ENCODE measurements at regions not wholly inside any gene's neighbourhood (a gene's known extent, or its start where the extent isn't known, plus 50 kb on each side); places are given as distances from the start of the nearest gene placed in this dataset.

GRCh38 chr1:70891051-70891843 is 156.4 kb downstream of the PTGER3 start:
- H2BK120ac ChIP-seq (replicated peaks; ENCODE audit: low read depth, low read length) = no peak overlapping the region
- H3K23me2 ChIP-seq (ENCODE audit: low read depth, low read length) = no peaks in the 10 kb centered on the region
- no peak overlapping the region for H2AK5ac ChIP-seq (ENCODE audit: low read depth, low read length)
- ChIA-PET POLR2A (ENCODE audit: partially characterized antibody) (no interaction called here), CTCF (ENCODE audit: partially characterized antibody) (interaction anchor here (0.8 to 1.6 kb wide), 4 partner anchors 15 to 139 kb away, joined by 3 to 4 read pairs (median 3); no protein-coding TSS in a partner anchor)
- H3K23ac ChIP-seq (ENCODE audit: insufficient read length) = no peak overlapping the region
- no peaks in the 10 kb centered on the region for H3K36me3 ChIP-seq (ENCODE audit: control insufficient read depth in 2 of 4, insufficient read depth in 4 of 4, low read length in 3 of 4)
- no peak overlapping the region for H2BK20ac ChIP-seq (ENCODE audit: low read length)
- H3K27me3 ChIP-seq (replicated peaks in 1 of 4; ENCODE audit: control insufficient read depth in 3 of 4, extremely low read depth in 1 of 4, insufficient read depth in 3 of 4, low read length in 3 of 4) = no peaks in the 10 kb centered on the region
- no peak overlapping the region for H2BK5ac ChIP-seq (ENCODE audit: low read depth, low read length)
- no peak for TF ChIP-seq YY1 (IDR thresholded peaks at IDR 0.05; ENCODE audit: low read depth, low read length)
- no peak for TF ChIP-seq CEBPB (IDR thresholded peaks at IDR 0.05; ENCODE audit: low read depth, low read length)
- TF ChIP-seq CHD1 (IDR thresholded peaks at IDR 0.05; ENCODE audit: low read depth, low read length) = no peak
- TF ChIP-seq EP300 (IDR thresholded peaks at IDR 0.05; ENCODE audit: borderline replicate concordance in 1 of 2, low read depth in 2 of 2, low read length in 2 of 2) = no peak
- TF ChIP-seq RAD21 (IDR thresholded peaks at IDR 0.05 in 1 of 2, conservative IDR thresholded peaks at IDR 0.05 in 1 of 2; ENCODE audit: low read depth in 2 of 2, low read length in 2 of 2) = no peak
- no peak for TF ChIP-seq ASH2L (IDR thresholded peaks at IDR 0.05; ENCODE audit: low read length)
- no peak for TF ChIP-seq TBP (IDR thresholded peaks at IDR 0.05; ENCODE audit: low read depth, low read length)
- no peak for TF ChIP-seq SP2 (IDR thresholded peaks at IDR 0.05; ENCODE audit: low read length)
- TF ChIP-seq RNF2 (IDR thresholded peaks at IDR 0.05; ENCODE audit: borderline replicate concordance, low read depth, low read length, missing control alignments, poor library complexity, severe bottlenecking) = no peak
- H3K4ac ChIP-seq (replicated peaks; ENCODE audit: insufficient read length, low read depth, low read length) = no peak overlapping the region
- H3K4me2 ChIP-seq (ENCODE audit: insufficient read depth in 1 of 2, low read depth in 2 of 2, low read length in 2 of 2) = no peak overlapping the region
- no peaks in the 10 kb centered on the region for H3K79me2 ChIP-seq (ENCODE audit: control insufficient read depth in 1 of 2, insufficient read depth in 2 of 2, low read length in 2 of 2)
- FAIRE-seq (no peak), DNase-seq (ENCODE audit: low read depth in 1 of 2, low spot score in 2 of 2) (no peak)
- H3K56ac ChIP-seq (replicated peaks; ENCODE audit: insufficient read length, low read depth, low read length) = no peak overlapping the region
- H3K14ac ChIP-seq (ENCODE audit: insufficient read length) = no peak overlapping the region
- H3K27ac ChIP-seq (ENCODE audit: low read depth, low read length) = no peak overlapping the region
- H4K8ac ChIP-seq (ENCODE audit: extremely low read depth, insufficient read depth, low read length) = no peak overlapping the region
- no peak overlapping the region for H2BK15ac ChIP-seq (ENCODE audit: low read length)
- H2AFZ ChIP-seq (ENCODE audit: low read length) = no peak overlapping the region
- no peak overlapping the region for H3K4me3 ChIP-seq (ENCODE audit: extremely low read depth in 1 of 4, insufficient read depth in 2 of 4, low read depth in 3 of 4, low read length in 4 of 4)
- no peaks in the 10 kb centered on the region for H3K79me1 ChIP-seq (ENCODE audit: low read depth, low read length)
- peaks cover 0 to 8% (median 0%) of the 10 kb centered on the region in 4 experiments; a peak in 2 of 7 replicates for H3K4me1 ChIP-seq (replicated peaks in 1 of 4; ENCODE audit: control insufficient read depth in 3 of 4, insufficient read depth in 4 of 4, low read length in 3 of 4)
- no peak overlapping the region for H4K91ac ChIP-seq (replicated peaks; ENCODE audit: insufficient read length, low read length)
- no peak overlapping the region for H3K9ac ChIP-seq (replicated peaks in 1 of 4; ENCODE audit: extremely low read depth in 1 of 4, low read depth in 3 of 4, low read length in 3 of 4)
- H4K5ac ChIP-seq (ENCODE audit: insufficient read length, low read depth, low read length) = no peak overlapping the region
- no peak overlapping the region for H3K18ac ChIP-seq (ENCODE audit: extremely low read depth, low read length)
- H4K20me1 ChIP-seq (replicated peaks in 1 of 2; ENCODE audit: control insufficient read depth in 1 of 2, insufficient read depth in 2 of 2, low read length in 2 of 2) = no peaks in the 10 kb centered on the region
- H3K9me3 ChIP-seq (ENCODE audit: insufficient read depth in 2 of 2, low read depth in 1 of 2, low read length in 1 of 2) = no peaks in the 10 kb centered on the region
- no peak overlapping the region for H2BK12ac ChIP-seq (ENCODE audit: low read depth, low read length)
